ENCODE measurements at regions not wholly inside any gene's neighbourhood (a gene's known extent, or its start where the extent isn't known, plus 50 kb on each side); places are given as distances from the start of the nearest gene placed in this dataset.

DNA sequence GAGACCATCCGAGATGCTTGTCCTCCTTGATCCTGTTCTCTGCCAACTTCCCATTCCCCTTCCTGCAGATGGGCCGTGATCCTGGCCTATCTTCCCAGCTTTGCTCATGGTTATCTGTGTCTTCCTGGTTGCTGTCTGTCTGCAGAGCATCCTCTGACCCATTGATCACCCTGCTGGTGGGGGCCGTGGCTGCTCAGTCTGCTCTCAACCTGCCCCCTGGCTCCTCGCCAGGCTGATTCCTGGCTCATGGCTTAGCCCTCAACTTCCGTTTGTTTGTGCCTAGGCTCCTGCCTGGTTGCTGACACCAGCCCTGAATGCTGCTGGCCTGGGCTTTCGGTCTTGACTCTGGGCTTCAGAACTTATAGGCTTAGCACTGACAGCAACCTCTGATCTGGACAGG lies 67.1 kb upstream of the SMIM15 start:
- no peak for TF ChIP-seq POLR2A (IDR thresholded peaks at IDR 0.05)
- TF ChIP-seq, protein P1, sequence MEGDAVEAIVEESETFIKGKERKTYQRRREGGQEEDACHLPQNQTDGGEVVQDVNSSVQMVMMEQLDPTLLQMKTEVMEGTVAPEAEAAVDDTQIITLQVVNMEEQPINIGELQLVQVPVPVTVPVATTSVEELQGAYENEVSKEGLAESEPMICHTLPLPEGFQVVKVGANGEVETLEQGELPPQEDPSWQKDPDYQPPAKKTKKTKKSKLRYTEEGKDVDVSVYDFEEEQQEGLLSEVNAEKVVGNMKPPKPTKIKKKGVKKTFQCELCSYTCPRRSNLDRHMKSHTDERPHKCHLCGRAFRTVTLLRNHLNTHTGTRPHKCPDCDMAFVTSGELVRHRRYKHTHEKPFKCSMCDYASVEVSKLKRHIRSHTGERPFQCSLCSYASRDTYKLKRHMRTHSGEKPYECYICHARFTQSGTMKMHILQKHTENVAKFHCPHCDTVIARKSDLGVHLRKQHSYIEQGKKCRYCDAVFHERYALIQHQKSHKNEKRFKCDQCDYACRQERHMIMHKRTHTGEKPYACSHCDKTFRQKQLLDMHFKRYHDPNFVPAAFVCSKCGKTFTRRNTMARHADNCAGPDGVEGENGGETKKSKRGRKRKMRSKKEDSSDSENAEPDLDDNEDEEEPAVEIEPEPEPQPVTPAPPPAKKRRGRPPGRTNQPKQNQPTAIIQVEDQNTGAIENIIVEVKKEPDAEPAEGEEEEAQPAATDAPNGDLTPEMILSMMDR (IDR thresholded peaks at IDR 0.05) = no peak
